ENCODE measurements at regions not wholly inside any gene's neighbourhood (a gene's known extent, or its start where the extent isn't known, plus 50 kb on each side); places are given as distances from the start of the nearest gene placed in this dataset.

- ATAC-seq (no peak), DNase-seq (no peak)
- Histone ChIP-seq H3K9me3 (no peaks in the 10 kb centered on the region), H3K36me3 (no peaks in the 10 kb centered on the region), H3K27ac (no peak overlapping the region), H3K4me1 (no peaks in the 10 kb centered on the region), H3K4me3 (no peak overlapping the region), H3K27me3 (peaks cover 0 to 3% (median 0%) of the 10 kb centered on the region in 3 donors)
- TF ChIP-seq CTCF (IDR thresholded peaks at IDR 0.05 in 4 of 5, conservative IDR thresholded peaks at IDR 0.05 in 1 of 5) (no peak), POLR2A (IDR thresholded peaks at IDR 0.05) (no peak)
- in situ Hi-C loops (cut with MboI; ENCODE audit: low sequenced_read_pairs in 4 of 4) (no loop called here), intact Hi-C loops (cut with DNase I; ENCODE audit: low total_unique reads) (no loop called here)
Observed at GRCh38 chr4:181503687-181504390, 739.4 kb upstream of the TENM3 start.

- Histone ChIP-seq H3K27ac (no peak overlapping the region), H3K4me1 (no peaks in the 10 kb centered on the region), H3K36me3 (no peaks in the 10 kb centered on the region), H3K4me3 (no peak overlapping the region), H3K9me3 (no peaks in the 10 kb centered on the region), H3K27me3 (peaks cover 0 to 3% (median 0%) of the 10 kb centered on the region in 3 donors)
- in situ Hi-C loops (cut with MboI; ENCODE audit: low sequenced_read_pairs in 4 of 4) (no loop called here), intact Hi-C loops (cut with DNase I; ENCODE audit: low total_unique reads) (no loop called here)
- TF ChIP-seq POLR2A (IDR thresholded peaks at IDR 0.05) (no peak), CTCF (IDR thresholded peaks at IDR 0.05 in 4 of 5, conservative IDR thresholded peaks at IDR 0.05 in 1 of 5) (no peak)
- DNase-seq (no peak), ATAC-seq (no peak)
Observed at GRCh38 chr4:181504924-181505323, 738.3 kb upstream of the TENM3 start.

GRCh38 chr4:181507180-181507835 lies 735.9 kb upstream of the TENM3 start:
- in situ Hi-C loops (cut with MboI; ENCODE audit: low sequenced_read_pairs in 4 of 4) (no loop called here), intact Hi-C loops (cut with DNase I; ENCODE audit: low total_unique reads) (no loop called here)
- Histone ChIP-seq H3K27me3 (peaks cover 0 to 3% (median 0%) of the 10 kb centered on the region in 3 donors), H3K4me3 (no peak overlapping the region), H3K9me3 (no peaks in the 10 kb centered on the region), H3K4me1 (no peaks in the 10 kb centered on the region), H3K27ac (no peak overlapping the region), H3K36me3 (no peaks in the 10 kb centered on the region)
- TF ChIP-seq CTCF (IDR thresholded peaks at IDR 0.05 in 4 of 5, conservative IDR thresholded peaks at IDR 0.05 in 1 of 5) (no peak), POLR2A (IDR thresholded peaks at IDR 0.05) (no peak)
- no peak for ATAC-seq
- DNase-seq: no peak

GRCh38 chr4:181507938-181508337 lies 735.3 kb upstream of the TENM3 start:
- peaks cover 0 to 3% (median 0%) of the 10 kb centered on the region in 3 donors for H3K27me3 ChIP-seq
- H3K9me3 ChIP-seq: no peaks in the 10 kb centered on the region
- intact Hi-C loops (cut with DNase I; ENCODE audit: low total_unique reads): no loop called here
- TF ChIP-seq CTCF (IDR thresholded peaks at IDR 0.05 in 4 of 5, conservative IDR thresholded peaks at IDR 0.05 in 1 of 5) (no peak), POLR2A (IDR thresholded peaks at IDR 0.05) (no peak)
- H3K4me3 ChIP-seq: no peak overlapping the region
- no peak for ATAC-seq
- H3K27ac ChIP-seq: no peak overlapping the region
- H3K36me3 ChIP-seq: no peaks in the 10 kb centered on the region
- in situ Hi-C loops (cut with MboI; ENCODE audit: low sequenced_read_pairs in 4 of 4): no loop called here
- no peak for DNase-seq
- no peaks in the 10 kb centered on the region for H3K4me1 ChIP-seq

Data from gastrocnemius medialis (tissue), 4 donors.